Right lobe of liver (tissue), 4 donors: ENCODE measurements at regions not wholly inside any gene's neighbourhood (a gene's known extent, or its start where the extent isn't known, plus 50 kb on each side); places are given as distances from the start of the nearest gene placed in this dataset.

ENCODE experiments used
- CTCF ChIP-seq, 4 donors: fragments of 200-600 bp in 3 of 4; fragments of 450-650 bp in 1 of 4; IDR thresholded peaks; one replicate each; pipeline versions ENCODE4 v1.5.1 to v1.8.0; 2016 to 2022; ENCODE audit warnings: antibody characterized with exemption in 4 of 4, mild to moderate bottlenecking in 2 of 4
- POLR2A ChIP-seq: fragments of 450-650 bp; IDR thresholded peaks from one replicate; pipeline ENCODE4 v1.6.1; 2017; ENCODE audit warnings: antibody characterized with exemption, mild to moderate bottlenecking
- donor health status: DM: no; HTN: no; CAD: no.
- donor health status: DM: no; HTN: no; CAD: no.
- donor health status: DM: no; HTN: yes; CAD: no.

- TF ChIP-seq CTCF (IDR thresholded peaks at IDR 0.05) = no peak
- no peak for TF ChIP-seq POLR2A
Measured at GRCh38 chr16:60642956-60643355, 1393.3 kb downstream of the CDH8 start.
